K562 (cell line): ENCODE measurements at regions not wholly inside any gene's neighbourhood (a gene's known extent, or its start where the extent isn't known, plus 50 kb on each side); places are given as distances from the start of the nearest gene placed in this dataset.

ENCODE experiments used
- ATAC-seq: fragments of 200-7000 bp; cut with Tn5 transposase; 3 replicates; pipeline ENCODE4 v1.9.1; 2020; ENCODE audit warnings: moderate library complexity
- BruUV-seq: library from RNA; stranded (reverse); fragments of 400-500 nt; replicated peaks from 2 replicates; lab custom pipeline; 2021; lab: Mats Ljungman, UMichigan
- CTCF ChIA-PET: fragments of 300-600 bp; formaldehyde crosslinking; extraction: SDS; loops from one replicate; lab custom pipeline; 2021; ENCODE audit warnings: low intra/inter-chr PET ratio; lab: Yijun Ruan, JAX
- POLR2A ChIA-PET: fragments of 300-600, 350-650 bp; sonication (Branson Sonifier 250); formaldehyde crosslinking; extraction: SDS; loops from one replicate; lab custom pipeline; 2021; ENCODE audit warnings: antibody characterized with exemption, inconsistent platforms; lab: Yijun Ruan, JAX
- DNase-seq, 4 experiments: peaks; one replicate each; pipeline versions ENCODE4 v3.0.0 to v3.0.0-alpha.2; 2011 to 2018; ENCODE audit warnings: low spot score in 3 of 4, mixed read lengths in 3 of 4; ENCODE audit errors: extremely low read depth in 1 of 4
- FAIRE-seq: peaks from 2 replicates; lab custom pipeline; 2011; peaks lifted over from hg19 to GRCh38; lab: Jason Lieb, UNC
- H2AFZ ChIP-seq: 2 replicates; pipeline ENCODE4 v1.6.0; 2011; ENCODE audit warnings: low read depth, low read length, control low read depth, inconsistent platforms
- H3K27ac ChIP-seq: fragments of 200-600 bp; 3 replicates; pipeline ENCODE4 v1.8.0; 2011; ENCODE audit warnings: low read depth, mild to moderate bottlenecking, control low read depth, inconsistent platforms, low read length, moderate library complexity, mixed read lengths; ENCODE audit errors: extremely low read depth
- H3K27me3 ChIP-seq, 2 experiments: fragments of 300-600 bp in 1 of 2; 2 replicates in 1 of 2; 3 replicates in 1 of 2; pipeline versions ENCODE4 v1.6.0 to v1.8.0; 2011; ENCODE audit warnings: inconsistent platforms in 2 of 2, low read length in 2 of 2, mild to moderate bottlenecking in 1 of 2, mixed read lengths in 1 of 2, moderate library complexity in 1 of 2; ENCODE audit not compliant: control insufficient read depth in 2 of 2, insufficient read depth in 2 of 2
- H3K36me3 ChIP-seq: fragments of 300-600 bp; 3 replicates; pipeline ENCODE4 v1.8.0; 2011; ENCODE audit warnings: mild to moderate bottlenecking, low read length, inconsistent platforms; ENCODE audit not compliant: control insufficient read depth, insufficient read depth
- H3K4me1 ChIP-seq, 2 experiments: fragments of 200-600 bp in 1 of 2; replicated peaks in 1 of 2; 2 replicates in 1 of 2; 3 replicates in 1 of 2; pipeline versions ENCODE4 v1.5.1 to v1.8.0; 2011; ENCODE audit warnings: inconsistent platforms in 2 of 2, low read length in 2 of 2, mild to moderate bottlenecking in 1 of 2, mixed read lengths in 1 of 2, moderate library complexity in 1 of 2; ENCODE audit not compliant: control insufficient read depth in 2 of 2, insufficient read depth in 2 of 2
- H3K4me2 ChIP-seq: 2 replicates; pipeline ENCODE4 v1.6.1; 2011; ENCODE audit warnings: low read length, control low read depth, inconsistent platforms, mixed read lengths; ENCODE audit not compliant: insufficient read depth
- H3K4me3 ChIP-seq: fragments of 200-600 bp; sonication (generic), shearing (Covaris generic); 2 replicates; pipeline ENCODE4 v1.5.1; 2016; ENCODE audit warnings: control low read depth, inconsistent platforms
- H3K79me2 ChIP-seq: fragments of 200-600 bp; 3 replicates; pipeline ENCODE4 v1.8.0; 2011; ENCODE audit warnings: low read length, inconsistent platforms; ENCODE audit not compliant: control insufficient read depth, insufficient read depth
- H3K9ac ChIP-seq, 2 experiments: 2 replicates each; pipeline versions ENCODE4 v1.6.0 to v1.6.1; 2011; ENCODE audit warnings: low read depth in 2 of 2, low read length in 2 of 2, control low read depth in 1 of 2, inconsistent platforms in 1 of 2, mild to moderate bottlenecking in 1 of 2, mixed read lengths in 1 of 2; ENCODE audit not compliant: insufficient read depth in 1 of 2
- H3K9me1 ChIP-seq: one replicate; pipeline ENCODE4 v1.6.0; 2011; ENCODE audit warnings: inconsistent platforms, mild to moderate bottlenecking, low read length, moderate library complexity; ENCODE audit not compliant: control insufficient read depth, insufficient read depth
- H3K9me3 ChIP-seq: replicated peaks from 2 replicates; pipeline ENCODE4 v1.5.1; 2011; ENCODE audit warnings: low read depth, low read length, inconsistent platforms; ENCODE audit not compliant: control insufficient read depth, insufficient read depth
- H4K20me1 ChIP-seq: replicated peaks from 2 replicates; pipeline ENCODE4 v1.6.1; 2011; ENCODE audit warnings: low read length, inconsistent platforms, mixed read lengths; ENCODE audit not compliant: control insufficient read depth, insufficient read depth
- SIN3A ChIP-seq, 2 experiments: fragments of 150-350 bp in 1 of 2; IDR thresholded peaks; 2 replicates each; pipeline ENCODE4 v1.6.1; 2011 to 2016; ENCODE audit warnings: borderline replicate concordance in 2 of 2, low read depth in 2 of 2, low read length in 2 of 2, mild to moderate bottlenecking in 2 of 2, moderate library complexity in 2 of 2; ENCODE audit not compliant: control insufficient read depth in 1 of 2
- SMARCA5 ChIP-seq: fragments of 450-650 bp; IDR thresholded peaks from 2 replicates; pipeline ENCODE4 v1.6.1; 2016
- ZNF583 ChIP-seq: fragments of 250-450 bp; sonication (Bioruptor Pico); IDR thresholded peaks from 2 replicates; pipeline ENCODE4 v1.4.0; 2020
- WGBS: fragments of 100-300 bp; shearing (Covaris generic); methylation state at CpG from one replicate; pipeline ENCODE4 v1.1.6; 2016; ENCODE audit warnings: low coverage, mixed read lengths; ENCODE audit not compliant: insufficient coverage; ENCODE audit errors: missing lambda C conversion rate; 5-methylcytosine and 5-hydroxymethylcytosine counted together
- in situ Hi-C: fragments of 300-500 bp; cut with MboI; formaldehyde crosslinking; loops from 4 replicates; pipeline ENCODE4 v1.15.0; 2018; ENCODE audit warnings: inconsistent platforms, mixed read lengths
- intact Hi-C: fragments of 100-400 bp; cut with micrococcal nuclease; formaldehyde crosslinking; loops from 2 replicates; pipeline ENCODE4 v1.14.2; 2022
- TF ChIP-seq, protein P1 (sequence below): fragments of 450-650 bp; IDR thresholded peaks from 2 replicates; pipeline ENCODE4 v1.7.1; 2018; ENCODE audit warnings: mild to moderate bottlenecking, low read depth; ENCODE audit not compliant: partially characterized antibody

DNA sequence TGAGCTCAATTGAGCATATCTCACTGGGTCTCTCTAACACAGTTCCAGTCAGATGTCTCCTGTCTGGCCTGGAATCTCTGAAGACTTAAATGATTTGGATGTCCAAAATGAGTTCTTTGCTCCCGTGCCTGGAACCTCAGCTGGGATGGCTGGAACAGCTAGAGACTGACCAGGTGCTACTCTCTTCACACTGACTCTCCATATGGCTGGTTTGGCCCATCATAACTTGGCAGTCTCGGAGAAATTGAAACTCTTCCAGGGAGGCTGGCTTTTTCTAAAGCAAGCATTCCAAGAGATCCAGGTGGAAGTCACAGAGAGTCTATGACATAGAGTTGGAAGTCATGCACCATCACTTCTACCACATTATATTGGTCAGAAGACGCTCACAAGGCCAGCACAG is 129.6 kb upstream of the NOL4 start:
- DNase-seq (no peak), FAIRE-seq (no peak), ATAC-seq (no peak)
- Histone ChIP-seq H3K79me2 (no peaks in the 10 kb centered on the region), H3K4me1 (no peaks in the 10 kb centered on the region), H3K36me3 (no peaks in the 10 kb centered on the region), H3K9me3 (no peaks in the 10 kb centered on the region; the same call in 1 of the 2 replicates), H2AFZ (no peak overlapping the region), H3K4me2 (no peak overlapping the region), H3K27me3 (no peaks in the 10 kb centered on the region), H4K20me1 (no peaks in the 10 kb centered on the region), H3K9me1 (no peaks in the 10 kb centered on the region), H3K9ac (no peak overlapping the region)
- ChIA-PET CTCF (no interaction called here), POLR2A (no interaction called here)
- in situ Hi-C loops, result no loop called here
- WGBS, result 0% methylated on average over 3 of the region's 3 CpGs
- no TSS peak for BruUV-seq
- intact Hi-C loops, result no loop called here
- no peak for TF ChIP-seq SIN3A (IDR thresholded peaks at IDR 0.05; ENCODE audit: borderline replicate concordance in 2 of 2, control insufficient read depth in 1 of 2, low read depth in 2 of 2, low read length in 2 of 2)
- no peak for TF ChIP-seq SMARCA5
- TF ChIP-seq, protein P1, sequence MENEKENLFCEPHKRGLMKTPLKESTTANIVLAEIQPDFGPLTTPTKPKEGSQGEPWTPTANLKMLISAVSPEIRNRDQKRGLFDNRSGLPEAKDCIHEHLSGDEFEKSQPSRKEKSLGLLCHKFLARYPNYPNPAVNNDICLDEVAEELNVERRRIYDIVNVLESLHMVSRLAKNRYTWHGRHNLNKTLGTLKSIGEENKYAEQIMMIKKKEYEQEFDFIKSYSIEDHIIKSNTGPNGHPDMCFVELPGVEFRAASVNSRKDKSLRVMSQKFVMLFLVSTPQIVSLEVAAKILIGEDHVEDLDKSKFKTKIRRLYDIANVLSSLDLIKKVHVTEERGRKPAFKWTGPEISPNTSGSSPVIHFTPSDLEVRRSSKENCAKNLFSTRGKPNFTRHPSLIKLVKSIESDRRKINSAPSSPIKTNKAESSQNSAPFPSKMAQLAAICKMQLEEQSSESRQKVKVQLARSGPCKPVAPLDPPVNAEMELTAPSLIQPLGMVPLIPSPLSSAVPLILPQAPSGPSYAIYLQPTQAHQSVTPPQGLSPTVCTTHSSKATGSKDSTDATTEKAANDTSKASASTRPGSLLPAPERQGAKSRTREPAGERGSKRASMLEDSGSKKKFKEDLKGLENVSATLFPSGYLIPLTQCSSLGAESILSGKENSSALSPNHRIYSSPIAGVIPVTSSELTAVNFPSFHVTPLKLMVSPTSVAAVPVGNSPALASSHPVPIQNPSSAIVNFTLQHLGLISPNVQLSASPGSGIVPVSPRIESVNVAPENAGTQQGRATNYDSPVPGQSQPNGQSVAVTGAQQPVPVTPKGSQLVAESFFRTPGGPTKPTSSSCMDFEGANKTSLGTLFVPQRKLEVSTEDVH, result no peak
- TF ChIP-seq ZNF583, result no peak
- TF ChIP-seq, all 486 proteins: peak for 0
- Histone ChIP-seq H3K4me3 (no peak overlapping the region), H3K27ac (no peak overlapping the region)
